Mesothelial cell of epicardium (in vitro differentiated cells): ENCODE measurements at regions not wholly inside any gene's neighbourhood (a gene's known extent, or its start where the extent isn't known, plus 50 kb on each side); places are given as distances from the start of the nearest gene placed in this dataset.
"Not testable (repeated sequence)": the region's sequence is repeated elsewhere in the genome, so short reads cannot be mapped to it uniquely, and the experiment has no call there.

ENCODE experiments used
- DNase-seq, 2 experiments: peaks; one replicate each; pipeline ENCODE4 v3.0.0; 2021; ENCODE audit warnings: low spot score in 2 of 2; ENCODE audit not compliant: unreplicated experiment in 2 of 2
- H3K27ac Mint-ChIP-seq: 2 replicates; pipeline ENCODE4 v1.8.0; 2021; ENCODE audit warnings: mixed read lengths
- H3K27me3 Mint-ChIP-seq: 2 replicates; pipeline ENCODE4 v1.8.0; 2021; ENCODE audit warnings: low read depth, mixed read lengths
- H3K36me3 Mint-ChIP-seq: 2 replicates; pipeline ENCODE4 v1.8.0; 2021; ENCODE audit warnings: mixed read lengths
- H3K4me1 Mint-ChIP-seq: 2 replicates; pipeline ENCODE4 v1.8.0; 2021; ENCODE audit warnings: mixed read lengths
- H3K4me3 Mint-ChIP-seq: 2 replicates; pipeline ENCODE4 v1.8.0; 2021; ENCODE audit warnings: mild to moderate bottlenecking, moderate library complexity, mixed read lengths
- H3K9me3 Mint-ChIP-seq: 2 replicates; pipeline ENCODE4 v1.8.0; 2021; ENCODE audit warnings: mixed read lengths
- TF ChIP-seq, protein P1 (sequence below): fragments of 200-600 bp; sonication (generic); IDR thresholded peaks from one replicate; pipeline ENCODE4 v1.5.0; 2021; ENCODE audit warnings: antibody characterized with exemption; ENCODE audit not compliant: unreplicated experiment

DNA sequence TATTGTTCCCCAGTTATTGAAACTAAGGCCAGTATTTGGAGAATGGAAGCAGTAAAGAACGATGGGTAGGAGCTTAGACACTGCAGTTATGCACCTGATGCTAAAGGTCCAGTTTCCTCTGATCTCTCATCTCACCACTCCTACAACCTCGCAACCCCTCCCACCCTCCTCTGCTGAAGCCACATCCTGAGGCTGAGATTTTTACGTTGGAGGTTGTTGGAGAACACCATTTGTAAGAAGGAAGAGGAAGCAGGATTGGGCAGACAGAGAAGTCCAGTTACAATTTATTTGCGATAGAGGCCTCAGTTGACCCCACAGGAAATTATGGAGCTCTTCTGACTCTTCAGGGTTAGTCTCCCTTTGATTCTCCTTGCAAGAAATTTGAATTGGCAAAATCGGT lies 54.3 kb upstream of the NDUFV2 start:
- Mint-ChIP-seq H3K4me3 (no peak overlapping the region), H3K4me1 (no peaks in the 10 kb centered on the region), H3K36me3 (peaks cover 8% of the 10 kb centered on the region), H3K27me3 (no peaks in the 10 kb centered on the region), H3K9me3 (peaks cover 29% of the 10 kb centered on the region), H3K27ac (no peak overlapping the region)
- TF ChIP-seq, protein P1, sequence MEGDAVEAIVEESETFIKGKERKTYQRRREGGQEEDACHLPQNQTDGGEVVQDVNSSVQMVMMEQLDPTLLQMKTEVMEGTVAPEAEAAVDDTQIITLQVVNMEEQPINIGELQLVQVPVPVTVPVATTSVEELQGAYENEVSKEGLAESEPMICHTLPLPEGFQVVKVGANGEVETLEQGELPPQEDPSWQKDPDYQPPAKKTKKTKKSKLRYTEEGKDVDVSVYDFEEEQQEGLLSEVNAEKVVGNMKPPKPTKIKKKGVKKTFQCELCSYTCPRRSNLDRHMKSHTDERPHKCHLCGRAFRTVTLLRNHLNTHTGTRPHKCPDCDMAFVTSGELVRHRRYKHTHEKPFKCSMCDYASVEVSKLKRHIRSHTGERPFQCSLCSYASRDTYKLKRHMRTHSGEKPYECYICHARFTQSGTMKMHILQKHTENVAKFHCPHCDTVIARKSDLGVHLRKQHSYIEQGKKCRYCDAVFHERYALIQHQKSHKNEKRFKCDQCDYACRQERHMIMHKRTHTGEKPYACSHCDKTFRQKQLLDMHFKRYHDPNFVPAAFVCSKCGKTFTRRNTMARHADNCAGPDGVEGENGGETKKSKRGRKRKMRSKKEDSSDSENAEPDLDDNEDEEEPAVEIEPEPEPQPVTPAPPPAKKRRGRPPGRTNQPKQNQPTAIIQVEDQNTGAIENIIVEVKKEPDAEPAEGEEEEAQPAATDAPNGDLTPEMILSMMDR: no peak
- DNase-seq: no peak

DNA sequence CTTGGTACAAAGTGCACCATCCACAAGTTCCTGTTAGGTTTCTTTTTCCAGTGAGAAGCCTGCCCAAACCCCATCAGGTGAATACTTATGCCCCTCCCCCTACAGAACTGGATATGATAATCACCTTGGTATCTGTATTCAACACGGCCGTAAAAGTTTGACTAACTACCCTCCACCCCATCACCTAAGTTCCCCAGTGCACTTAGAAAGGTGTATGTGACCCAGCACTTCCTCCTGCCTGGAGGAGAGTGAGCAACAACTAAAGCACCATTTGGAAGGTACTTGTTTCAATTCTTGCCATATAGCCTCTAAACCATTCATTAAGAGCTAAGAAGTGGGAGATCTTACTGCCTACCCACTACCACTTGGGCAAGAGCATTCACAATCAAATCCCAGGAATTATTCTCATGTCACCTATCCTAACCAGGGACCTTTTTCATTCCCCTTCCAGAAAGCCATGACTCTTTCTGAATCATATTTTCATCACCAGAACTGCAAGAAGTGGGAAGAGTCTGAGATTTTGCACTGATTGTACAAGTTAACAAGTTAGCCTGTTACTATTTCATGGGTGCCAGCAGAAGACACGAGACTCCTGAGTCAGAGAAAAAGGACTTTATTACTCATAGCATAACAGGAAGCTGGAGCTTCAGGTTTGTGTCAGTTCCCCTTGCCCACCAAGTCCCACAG lies 53.5 kb upstream of the NDUFV2 start:
- H3K36me3 Mint-ChIP-seq: peaks cover 8% of the 10 kb centered on the region
- no peaks in the 10 kb centered on the region for H3K27me3 Mint-ChIP-seq
- no peak overlapping the region for H3K27ac Mint-ChIP-seq
- no peak for DNase-seq
- H3K4me3 Mint-ChIP-seq: no peak overlapping the region
- TF ChIP-seq, protein P1: no peak
- H3K9me3 Mint-ChIP-seq: peaks cover 30% of the 10 kb centered on the region
- H3K4me1 Mint-ChIP-seq: no peaks in the 10 kb centered on the region

DNA sequence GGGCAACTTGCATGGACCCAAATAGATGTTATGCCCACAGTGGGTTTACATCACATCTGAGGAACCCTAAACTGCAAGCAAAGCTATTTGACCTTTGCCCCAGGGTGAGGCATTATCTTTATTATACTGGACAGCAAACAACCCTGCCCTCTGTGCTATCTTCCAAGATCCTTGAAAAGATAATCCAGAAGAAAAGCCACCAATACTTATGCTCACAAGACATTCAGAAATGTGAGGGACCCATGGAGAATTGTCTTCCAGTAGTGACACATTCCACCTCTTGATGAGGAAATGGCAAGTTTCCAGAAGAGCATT lies 53.0 kb upstream of the NDUFV2 start:
- TF ChIP-seq, protein P1: no peak
- DNase-seq: no peak
- Mint-ChIP-seq H3K9me3 (peaks cover 30% of the 10 kb centered on the region), H3K4me1 (no peaks in the 10 kb centered on the region), H3K4me3 (no peak overlapping the region), H3K27me3 (no peaks in the 10 kb centered on the region), H3K36me3 (peaks cover 8% of the 10 kb centered on the region), H3K27ac (no peak overlapping the region)

DNA sequence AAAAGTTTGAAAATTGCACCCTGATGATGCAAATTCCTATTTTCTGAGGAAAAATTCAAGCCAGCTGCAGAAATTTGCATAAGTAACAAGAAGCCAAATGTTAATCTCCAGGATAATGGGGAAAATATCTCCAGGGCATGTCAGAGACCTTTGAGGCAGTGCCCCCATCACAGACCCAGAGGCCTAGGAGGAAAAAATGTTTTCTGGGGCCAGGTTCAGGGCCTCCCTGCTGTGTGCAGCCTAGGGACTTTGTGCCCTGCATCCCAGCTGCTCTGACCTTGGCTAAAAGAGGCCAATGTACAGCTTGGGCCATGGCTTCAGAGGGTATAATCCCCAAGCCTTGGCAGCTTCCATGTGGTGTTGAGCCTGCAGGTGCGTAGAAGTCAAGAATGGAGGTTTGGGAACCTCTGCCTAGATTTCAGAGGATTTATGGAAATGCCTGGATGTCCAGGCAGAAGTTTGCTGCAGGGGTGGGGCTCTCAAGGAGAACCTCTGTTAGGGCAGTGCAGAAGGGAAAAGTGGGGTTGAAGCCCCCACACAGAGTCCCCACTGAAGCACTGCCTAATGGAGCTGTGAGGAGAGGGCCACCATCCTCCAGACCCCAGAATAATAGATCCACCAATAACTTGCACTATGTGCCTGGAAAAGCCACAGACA lies 51.7 kb upstream of the NDUFV2 start:
- DNase-seq, H3K4me1 Mint-ChIP-seq, H3K27me3 Mint-ChIP-seq, H3K27ac Mint-ChIP-seq, H3K36me3 Mint-ChIP-seq, H3K4me3 Mint-ChIP-seq: not testable (repeated sequence)
- peaks cover 30% of the 10 kb centered on the region for H3K9me3 Mint-ChIP-seq
